HL-60 (cell line): ENCODE measurements at regions not wholly inside any gene's neighbourhood (a gene's known extent, or its start where the extent isn't known, plus 50 kb on each side); places are given as distances from the start of the nearest gene placed in this dataset.

ENCODE experiments used
- DNase-seq, 2 experiments: peaks; one replicate each; pipeline ENCODE4 v3.0.0-alpha.2; 2010 to 2020; ENCODE audit warnings: low read depth in 1 of 2, low spot score in 1 of 2
- H3K27ac ChIP-seq: fragments of 250-450 bp; sonication (Bioruptor Pico); replicated peaks from 2 replicates; pipeline ENCODE4 v1.5.1; 2020; ENCODE audit warnings: mild to moderate bottlenecking, moderate library complexity
- H3K27me3 ChIP-seq: fragments of 250-450 bp; sonication (Bioruptor Pico); 2 replicates; pipeline ENCODE4 v1.5.1; 2021; ENCODE audit warnings: mild to moderate bottlenecking, moderate library complexity; ENCODE audit not compliant: insufficient read depth, poor library complexity, severe bottlenecking
- H3K4me3 ChIP-seq: replicated peaks from 2 replicates; pipeline ENCODE4 v1.5.1; 2011; ENCODE audit warnings: mild to moderate bottlenecking, control low read depth, low read length; ENCODE audit not compliant: insufficient read depth
- CTCF ChIP-seq: IDR thresholded peaks from one replicate; pipeline ENCODE4 v1.5.1; 2011; ENCODE audit warnings: low read length, control low read depth, inconsistent platforms; ENCODE audit not compliant: insufficient read depth
- GABPA ChIP-seq: IDR thresholded peaks from 2 replicates; pipeline ENCODE4 v1.6.1; 2012; ENCODE audit warnings: low read depth
- POLR2AphosphoS5 ChIP-seq: IDR thresholded peaks from 2 replicates; pipeline ENCODE4 v1.6.1; 2012; ENCODE audit warnings: low read depth
- SPI1 ChIP-seq: IDR thresholded peaks from 2 replicates; pipeline ENCODE4 v1.6.1; 2012; ENCODE audit warnings: low read depth, mild to moderate bottlenecking, borderline replicate concordance
- TF ChIP-seq, protein P1 (sequence below): IDR thresholded peaks from 2 replicates; pipeline ENCODE4 v1.6.1; 2012; ENCODE audit warnings: low read depth; ENCODE audit not compliant: insufficient replicate concordance

- DNase-seq = no peak
- no peak overlapping the region for H3K27ac ChIP-seq
- H3K27me3 ChIP-seq = peaks cover 19% of the 10 kb centered on the region
- no peak overlapping the region for H3K4me3 ChIP-seq
- no peak for TF ChIP-seq SPI1
- TF ChIP-seq, protein P1, sequence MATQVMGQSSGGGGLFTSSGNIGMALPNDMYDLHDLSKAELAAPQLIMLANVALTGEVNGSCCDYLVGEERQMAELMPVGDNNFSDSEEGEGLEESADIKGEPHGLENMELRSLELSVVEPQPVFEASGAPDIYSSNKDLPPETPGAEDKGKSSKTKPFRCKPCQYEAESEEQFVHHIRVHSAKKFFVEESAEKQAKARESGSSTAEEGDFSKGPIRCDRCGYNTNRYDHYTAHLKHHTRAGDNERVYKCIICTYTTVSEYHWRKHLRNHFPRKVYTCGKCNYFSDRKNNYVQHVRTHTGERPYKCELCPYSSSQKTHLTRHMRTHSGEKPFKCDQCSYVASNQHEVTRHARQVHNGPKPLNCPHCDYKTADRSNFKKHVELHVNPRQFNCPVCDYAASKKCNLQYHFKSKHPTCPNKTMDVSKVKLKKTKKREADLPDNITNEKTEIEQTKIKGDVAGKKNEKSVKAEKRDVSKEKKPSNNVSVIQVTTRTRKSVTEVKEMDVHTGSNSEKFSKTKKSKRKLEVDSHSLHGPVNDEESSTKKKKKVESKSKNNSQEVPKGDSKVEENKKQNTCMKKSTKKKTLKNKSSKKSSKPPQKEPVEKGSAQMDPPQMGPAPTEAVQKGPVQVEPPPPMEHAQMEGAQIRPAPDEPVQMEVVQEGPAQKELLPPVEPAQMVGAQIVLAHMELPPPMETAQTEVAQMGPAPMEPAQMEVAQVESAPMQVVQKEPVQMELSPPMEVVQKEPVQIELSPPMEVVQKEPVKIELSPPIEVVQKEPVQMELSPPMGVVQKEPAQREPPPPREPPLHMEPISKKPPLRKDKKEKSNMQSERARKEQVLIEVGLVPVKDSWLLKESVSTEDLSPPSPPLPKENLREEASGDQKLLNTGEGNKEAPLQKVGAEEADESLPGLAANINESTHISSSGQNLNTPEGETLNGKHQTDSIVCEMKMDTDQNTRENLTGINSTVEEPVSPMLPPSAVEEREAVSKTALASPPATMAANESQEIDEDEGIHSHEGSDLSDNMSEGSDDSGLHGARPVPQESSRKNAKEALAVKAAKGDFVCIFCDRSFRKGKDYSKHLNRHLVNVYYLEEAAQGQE = no peak
These were observed 139.1 kb upstream of the SDK2 start for GRCh38 chr17:73783382-73783766.

- Histone ChIP-seq H3K27ac (no peak overlapping the region), H3K27me3 (peaks cover 21% of the 10 kb centered on the region), H3K4me3 (no peak overlapping the region)
- no peak for DNase-seq
- TF ChIP-seq SPI1 (no peak), GABPA (no peak), POLR2AphosphoS5 (no peak), CTCF (no peak)
- TF ChIP-seq, protein P1 = no peak
These were observed 139.8 kb upstream of the SDK2 start for GRCh38 chr17:73783945-73784603.

GRCh38 chr17:73785496-73785895 is 141.3 kb upstream of the SDK2 start:
- no peak for TF ChIP-seq POLR2AphosphoS5
- TF ChIP-seq GABPA = no peak
- TF ChIP-seq, protein P1 = no peak
- no peak for TF ChIP-seq SPI1
- no peak for TF ChIP-seq CTCF
- no peak overlapping the region for H3K4me3 ChIP-seq
- no peak overlapping the region for H3K27ac ChIP-seq
- H3K27me3 ChIP-seq = peaks cover 21% of the 10 kb centered on the region
- DNase-seq = no peak
